ENCODE measurements at regions not wholly inside any gene's neighbourhood (a gene's known extent, or its start where the extent isn't known, plus 50 kb on each side); places are given as distances from the start of the nearest gene placed in this dataset.

- DNase-seq (ENCODE audit: low read depth): no peak
Measured at GRCh38 chr7:156236936-156237599, 403.5 kb upstream of the RNF32 start.

DNA sequence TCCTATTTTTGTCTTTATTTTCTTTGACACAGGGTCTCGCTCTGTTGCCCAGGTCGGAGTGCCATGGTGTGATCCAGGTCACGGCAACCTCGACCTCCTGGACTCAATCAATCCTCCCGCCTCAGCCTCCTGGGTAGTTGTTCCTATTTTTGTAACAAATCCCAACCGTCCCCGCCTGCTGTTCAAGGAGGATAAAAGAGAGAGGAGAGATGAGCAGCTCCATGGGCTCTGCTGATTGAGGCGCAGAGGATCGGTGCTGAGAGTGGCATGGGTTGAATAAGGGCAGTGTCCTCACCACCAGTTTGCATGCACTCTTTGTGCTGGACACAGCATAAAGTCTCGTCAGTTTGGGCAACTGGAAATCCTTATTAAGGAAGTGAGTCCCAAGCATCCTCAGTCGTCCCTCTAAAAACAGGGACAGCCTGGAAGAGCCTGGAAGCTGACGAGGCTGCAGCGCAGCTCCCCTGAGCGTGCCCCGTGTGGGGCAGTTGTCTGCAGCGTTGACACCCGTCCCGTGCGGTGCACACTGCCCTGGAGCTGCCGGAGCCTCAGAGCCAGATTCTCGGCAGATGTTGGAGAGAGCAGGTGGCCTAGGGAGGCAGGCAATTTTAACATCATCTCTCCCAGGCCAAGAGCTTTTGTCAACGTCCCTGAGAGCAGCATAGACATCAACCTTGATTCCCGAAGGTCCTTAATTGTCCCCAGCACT is 404.2 kb upstream of the RNF32 start:
- TF ChIP-seq, protein P1, sequence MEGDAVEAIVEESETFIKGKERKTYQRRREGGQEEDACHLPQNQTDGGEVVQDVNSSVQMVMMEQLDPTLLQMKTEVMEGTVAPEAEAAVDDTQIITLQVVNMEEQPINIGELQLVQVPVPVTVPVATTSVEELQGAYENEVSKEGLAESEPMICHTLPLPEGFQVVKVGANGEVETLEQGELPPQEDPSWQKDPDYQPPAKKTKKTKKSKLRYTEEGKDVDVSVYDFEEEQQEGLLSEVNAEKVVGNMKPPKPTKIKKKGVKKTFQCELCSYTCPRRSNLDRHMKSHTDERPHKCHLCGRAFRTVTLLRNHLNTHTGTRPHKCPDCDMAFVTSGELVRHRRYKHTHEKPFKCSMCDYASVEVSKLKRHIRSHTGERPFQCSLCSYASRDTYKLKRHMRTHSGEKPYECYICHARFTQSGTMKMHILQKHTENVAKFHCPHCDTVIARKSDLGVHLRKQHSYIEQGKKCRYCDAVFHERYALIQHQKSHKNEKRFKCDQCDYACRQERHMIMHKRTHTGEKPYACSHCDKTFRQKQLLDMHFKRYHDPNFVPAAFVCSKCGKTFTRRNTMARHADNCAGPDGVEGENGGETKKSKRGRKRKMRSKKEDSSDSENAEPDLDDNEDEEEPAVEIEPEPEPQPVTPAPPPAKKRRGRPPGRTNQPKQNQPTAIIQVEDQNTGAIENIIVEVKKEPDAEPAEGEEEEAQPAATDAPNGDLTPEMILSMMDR (conservative IDR thresholded peaks at IDR 0.05; ENCODE audit: low read depth, low read length): no peak
- DNase-seq (ENCODE audit: low read depth): no peak
- no peak overlapping the region for H3K4me3 ChIP-seq (ENCODE audit: low read depth, low read length)

More at GRCh38 chr7:156236936-156237599, 403.5 kb upstream of the RNF32 start:
- H3K4me3 ChIP-seq (ENCODE audit: low read depth, low read length): no peak overlapping the region
- TF ChIP-seq, protein P1 (conservative IDR thresholded peaks at IDR 0.05; ENCODE audit: low read depth, low read length): no peak

DNA sequence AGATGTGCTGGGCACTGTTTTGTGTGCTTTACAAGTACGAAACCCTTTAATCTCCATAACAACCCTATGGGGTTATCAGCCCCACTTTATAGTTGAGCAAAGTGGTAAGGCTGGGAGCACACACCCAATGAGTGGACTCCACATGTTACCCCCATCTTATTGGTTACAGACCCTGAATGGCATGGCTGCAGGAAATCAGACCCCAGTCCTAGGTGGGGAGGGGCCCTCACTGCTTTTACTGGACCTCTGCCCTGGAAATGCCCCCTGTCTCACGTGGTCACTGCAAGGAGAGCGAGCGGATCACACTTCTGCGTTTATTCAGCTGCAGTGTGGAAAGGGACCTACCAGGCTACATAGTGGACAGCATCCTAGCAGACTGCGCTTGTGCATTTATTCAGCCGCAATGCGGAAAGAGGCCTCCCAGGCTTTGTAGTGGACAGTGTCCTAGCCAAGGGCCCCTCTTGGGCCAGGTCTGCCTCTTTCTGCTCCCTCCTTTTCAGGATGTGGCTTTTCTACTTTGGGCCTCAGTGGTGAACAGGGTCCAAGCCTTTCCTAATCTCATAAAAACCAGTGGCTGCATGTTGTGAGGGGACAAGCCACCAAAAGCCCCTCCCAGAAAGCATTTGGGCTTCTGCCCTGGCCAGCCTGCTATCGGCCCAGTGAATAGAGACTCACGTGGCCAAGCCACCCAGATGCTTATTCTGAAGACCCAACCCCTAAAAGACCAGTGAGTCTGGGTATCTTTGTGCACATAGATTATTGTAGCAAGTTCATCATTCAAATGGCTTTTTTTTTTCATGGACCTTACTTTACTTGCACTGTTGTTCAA is 405.7 kb upstream of the RNF32 start:
- DNase-seq (ENCODE audit: low read depth): no peak
- TF ChIP-seq, protein P1 (conservative IDR thresholded peaks at IDR 0.05; ENCODE audit: low read depth, low read length): no peak
- H3K4me3 ChIP-seq (ENCODE audit: low read depth, low read length): no peak overlapping the region

DNA sequence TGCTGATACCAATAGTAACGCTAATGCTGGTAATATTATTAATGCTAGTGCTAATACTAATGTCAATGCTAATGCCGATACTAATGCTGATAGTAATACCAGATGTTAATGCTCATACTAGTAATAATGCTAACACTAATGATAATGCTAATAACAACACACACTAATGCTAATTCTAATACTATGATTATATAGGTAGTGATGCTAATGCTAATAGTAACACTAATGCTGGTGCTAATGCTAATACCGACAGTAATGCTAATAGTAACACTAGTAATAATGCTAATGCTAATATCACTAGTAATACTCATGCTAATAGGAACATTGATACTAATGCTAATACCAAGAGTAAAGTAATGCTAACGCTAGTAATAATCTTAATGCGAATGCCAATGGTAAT is 406.4 kb upstream of the RNF32 start:
- DNase-seq (ENCODE audit: low read depth): no peak
- no peak overlapping the region for H3K4me3 ChIP-seq (ENCODE audit: low read depth, low read length)
- TF ChIP-seq, protein P1 (conservative IDR thresholded peaks at IDR 0.05; ENCODE audit: low read depth, low read length): no peak

GRCh38 chr7:156232931-156233705 is 407.5 kb upstream of the RNF32 start:
- TF ChIP-seq, protein P1 (conservative IDR thresholded peaks at IDR 0.05; ENCODE audit: low read depth, low read length): no peak
- H3K4me3 ChIP-seq (ENCODE audit: low read depth, low read length): no peak overlapping the region
- DNase-seq (ENCODE audit: low read depth): no peak

GRCh38 chr7:156230576-156230975 is 410.0 kb upstream of the RNF32 start:
- no peak overlapping the region for H3K4me3 ChIP-seq (ENCODE audit: low read depth, low read length)
- no peak for DNase-seq (ENCODE audit: low read depth)
- TF ChIP-seq, protein P1 (conservative IDR thresholded peaks at IDR 0.05; ENCODE audit: low read depth, low read length): no peak

Data from epithelial cell of proximal tubule (primary cell).